ENCODE measurements at regions not wholly inside any gene's neighbourhood (a gene's known extent, or its start where the extent isn't known, plus 50 kb on each side); places are given as distances from the start of the nearest gene placed in this dataset.

DNA sequence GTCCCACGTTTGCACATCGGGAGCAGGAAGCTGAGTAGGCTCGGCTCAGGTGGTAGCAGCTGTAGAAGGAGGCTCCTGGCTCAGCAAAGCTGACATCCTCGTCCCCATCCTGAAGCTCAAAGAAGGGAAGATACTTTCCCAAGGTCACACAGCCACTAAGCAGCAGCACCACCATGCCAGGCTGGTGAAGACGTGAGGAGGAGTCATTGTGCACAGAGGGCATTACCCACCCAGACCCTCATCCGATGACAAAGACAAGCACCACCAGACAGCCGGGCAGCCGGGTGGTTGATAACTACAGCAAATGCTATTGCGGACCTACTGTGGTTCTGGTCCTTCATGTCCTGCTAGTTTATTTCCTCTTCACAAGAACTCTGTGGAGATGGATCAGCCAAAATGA, 186.9 kb downstream of the MATN1 start (continued):
- no peak for TF ChIP-seq PAXIP1 (CRISPR knock-in tag; conservative IDR thresholded peaks at IDR 0.05)

GRCh38 chr1:30535595-30536325, 187.6 kb downstream of the MATN1 start:
- no peak for DNase-seq (ENCODE audit: low spot score)
- FAIRE-seq: no peak
- H4K20me1 ChIP-seq (ENCODE audit: insufficient read depth, low read length): no peaks in the 10 kb centered on the region
- H2AFZ ChIP-seq (ENCODE audit: low read length): no peak overlapping the region
- H3K4me3 ChIP-seq (replicated peaks in 1 of 3; ENCODE audit: insufficient read depth in 1 of 3, low read depth in 2 of 3, low read length in 3 of 3): no peak overlapping the region
- ATAC-seq: no peak
- WGBS (ENCODE audit: low lambda C conversion rate): under 1% methylated on average over 6 of the region's 6 CpGs
- no peaks in the 10 kb centered on the region for H3K79me2 ChIP-seq (ENCODE audit: insufficient read depth, low read length)
- CTCF ChIA-PET (ENCODE audit: low intra/inter-chr PET ratio, low total read pairs): no interaction called here
- intact Hi-C loops (cut with micrococcal nuclease; ENCODE audit: unreplicated experiment): no loop called here
- no peaks in the 10 kb centered on the region for H3K9me3 ChIP-seq (ENCODE audit: low read length)
- H3K27me3 ChIP-seq (ENCODE audit: control insufficient read depth in 1 of 2, insufficient read depth in 2 of 2, low read length in 2 of 2): no peaks in the 10 kb centered on the region
- no peaks in the 10 kb centered on the region for H3K4me1 ChIP-seq (ENCODE audit: insufficient read depth, low read length)
- TF ChIP-seq ZNF546 (CRISPR knock-in tag; conservative IDR thresholded peaks at IDR 0.05) (no peak), ZNF652 (CRISPR knock-in tag; IDR thresholded peaks at IDR 0.05; ENCODE audit: borderline replicate concordance, low read depth) (no peak), BRF2 (CRISPR knock-in tag; IDR thresholded peaks at IDR 0.05) (no peak), ARNTL (CRISPR knock-in tag; IDR thresholded peaks at IDR 0.05) (no peak)
- TF ChIP-seq, protein P1, sequence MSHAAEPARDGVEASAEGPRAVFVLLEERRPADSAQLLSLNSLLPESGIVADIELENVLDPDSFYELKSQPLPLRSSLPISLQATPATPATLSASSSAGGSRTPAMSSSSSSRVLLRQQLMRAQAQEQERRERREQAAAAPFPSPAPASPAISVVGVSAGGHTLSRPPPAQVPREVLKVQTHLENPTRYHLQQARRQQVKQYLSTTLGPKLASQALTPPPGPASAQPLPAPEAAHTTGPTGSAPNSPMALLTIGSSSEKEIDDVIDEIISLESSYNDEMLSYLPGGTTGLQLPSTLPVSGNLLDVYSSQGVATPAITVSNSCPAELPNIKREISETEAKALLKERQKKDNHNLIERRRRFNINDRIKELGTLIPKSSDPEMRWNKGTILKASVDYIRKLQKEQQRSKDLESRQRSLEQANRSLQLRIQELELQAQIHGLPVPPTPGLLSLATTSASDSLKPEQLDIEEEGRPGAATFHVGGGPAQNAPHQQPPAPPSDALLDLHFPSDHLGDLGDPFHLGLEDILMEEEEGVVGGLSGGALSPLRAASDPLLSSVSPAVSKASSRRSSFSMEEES (CRISPR knock-in tag; IDR thresholded peaks at IDR 0.05): no peak
- H3K36me3 ChIP-seq (replicated peaks in 1 of 2; ENCODE audit: control insufficient read depth in 1 of 2, insufficient read depth in 2 of 2, low read length in 2 of 2): no peaks in the 10 kb centered on the region
- H3K9ac ChIP-seq (ENCODE audit: insufficient read depth, low read depth, low read length): no peak overlapping the region
- H3K4me2 ChIP-seq (ENCODE audit: low read depth, low read length): no peak overlapping the region
- POLR2A ChIA-PET: no interaction called here
- no TSS peak for BruUV-seq (replicated peaks)
- in situ Hi-C loops (cut with HindIII; ENCODE audit: extremely low pct_ligation_motif_present, low pct_unique_long_range_greater_than_20kb): no loop called here
- H3K27ac ChIP-seq (ENCODE audit: extremely low read length, insufficient read depth, low read length): no peak overlapping the region
